Right lobe of liver (tissue), 6 donors: ENCODE measurements at regions not wholly inside any gene's neighbourhood (a gene's known extent, or its start where the extent isn't known, plus 50 kb on each side); places are given as distances from the start of the nearest gene placed in this dataset.

Experiments
- ATAC-seq, 4 donors: fragments of 200-7000 bp; cut with Tn5 transposase; one replicate each; pipeline ENCODE4 v1.9.1; 2020; ENCODE audit warnings: mild to moderate bottlenecking in 4 of 4, moderate library complexity in 4 of 4
- DNase-seq, 3 donors: peaks; one replicate each; pipeline ENCODE4 v3.0.0-alpha.2; 2020
- H3K27ac ChIP-seq, 3 donors: fragments of 200-600 bp; one replicate each; pipeline ENCODE4 v1.8.0; 2022
- H3K27me3 ChIP-seq, 2 donors: fragments of 200-600 bp; one replicate each; pipeline ENCODE4 v1.8.0; 2022
- H3K36me3 ChIP-seq, 4 donors: fragments of 200-600 bp; sonication (generic) in 1 of 4; one replicate each; pipeline versions ENCODE4 v1.5.1 to v1.8.0; 2017 to 2022; ENCODE audit warnings: control low read depth in 1 of 4
- H3K4me1 ChIP-seq, 4 donors: fragments of 200-600 bp; sonication (generic) in 1 of 4; one replicate each; pipeline versions ENCODE4 v1.5.1 to v1.8.0; 2017 to 2022; ENCODE audit warnings: control low read depth in 1 of 4
- H3K4me3 ChIP-seq, 3 donors: fragments of 200-600 bp; one replicate each; pipeline ENCODE4 v1.8.0; 2022
- H3K9me3 ChIP-seq, 4 donors: fragments of 200-600 bp; sonication (generic) in 1 of 4; one replicate each; pipeline versions ENCODE4 v1.5.1 to v1.8.0; 2017 to 2022; ENCODE audit warnings: control low read depth in 1 of 4
- CTCF ChIP-seq, 4 donors: fragments of 200-600 bp in 3 of 4; fragments of 450-650 bp in 1 of 4; IDR thresholded peaks; one replicate each; pipeline versions ENCODE4 v1.5.1 to v1.8.0; 2016 to 2022; ENCODE audit warnings: antibody characterized with exemption in 4 of 4, mild to moderate bottlenecking in 2 of 4
- POLR2A ChIP-seq: fragments of 450-650 bp; IDR thresholded peaks from one replicate; pipeline ENCODE4 v1.6.1; 2017; ENCODE audit warnings: antibody characterized with exemption, mild to moderate bottlenecking
- WGBS: methylation state at CpG from one replicate; pipeline ENCODE4 v1.1.6; 2018; ENCODE audit warnings: low coverage, low lambda C conversion rate; ENCODE audit not compliant: insufficient coverage; ENCODE audit errors: missing lambda C conversion rate; 5-methylcytosine and 5-hydroxymethylcytosine counted together
- intact Hi-C, 2 donors: fragments of 100-400 bp; cut with DNase I; formaldehyde crosslinking; loops; one replicate each; pipeline versions ENCODE4 v1.11.2 to v1.14.1; 2022
- donor health status: DM: no; HTN: yes; CAD: no.
- donor health status: DM: no; HTN: no; CAD: no.
- donor health status: DM: no; HTN: no; CAD: no.
- donor health status: DM: no; HTN: yes; CAD: no.
- donor health status: DM: no; HTN: yes; CAD: no.

GRCh38 chr16:61596655-61597054 is 439.6 kb downstream of the CDH8 start:
- H3K4me3 ChIP-seq, result no peak overlapping the region
- no peak for TF ChIP-seq POLR2A
- no peaks in the 10 kb centered on the region for H3K36me3 ChIP-seq
- DNase-seq (no peak), ATAC-seq (no peak)
- 62% methylated on average over 2 of the region's 2 CpGs for WGBS
- peaks cover 0 to 10% (median 0%) of the 10 kb centered on the region in 4 donors for H3K4me1 ChIP-seq
- H3K27me3 ChIP-seq, result no peaks in the 10 kb centered on the region
- no peak overlapping the region for H3K27ac ChIP-seq
- intact Hi-C loops, result no loop called here
- peaks cover 0 to 7% (median 0%) of the 10 kb centered on the region in 4 donors for H3K9me3 ChIP-seq

- 26% methylated on average over 3 of the region's 3 CpGs for WGBS
- H3K36me3 ChIP-seq, result no peaks in the 10 kb centered on the region
- TF ChIP-seq CTCF (IDR thresholded peaks at IDR 0.05), result no peak
- TF ChIP-seq POLR2A, result no peak
- H3K27ac ChIP-seq, result peak overlapping the region in 1 of 3 donors; percentile 21
- H3K4me3 ChIP-seq, result no peak overlapping the region
- H3K4me1 ChIP-seq, result peaks cover 0 to 10% (median 0%) of the 10 kb centered on the region in 4 donors
- ATAC-seq (peak; percentile 86 to 97 (median 95)), DNase-seq (no peak)
- no peaks in the 10 kb centered on the region for H3K27me3 ChIP-seq
- peaks cover 0 to 7% (median 0%) of the 10 kb centered on the region in 4 donors for H3K9me3 ChIP-seq
- intact Hi-C loops, result no loop called here
Measured at GRCh38 chr16:61595605-61596004, 440.6 kb downstream of the CDH8 start.

GRCh38 chr16:61590577-61590976 is 445.7 kb downstream of the CDH8 start:
- WGBS, result 33% methylated on average over 1 of the region's 1 CpG
- no peak for TF ChIP-seq POLR2A
- no peak for TF ChIP-seq CTCF (IDR thresholded peaks at IDR 0.05)
- H3K36me3 ChIP-seq, result no peaks in the 10 kb centered on the region
- no peak overlapping the region for H3K4me3 ChIP-seq
- no peak for DNase-seq
- H3K4me1 ChIP-seq, result peaks cover 0 to 5% (median 0%) of the 10 kb centered on the region in 4 donors
- peaks cover 0 to 7% (median 0%) of the 10 kb centered on the region in 4 donors for H3K9me3 ChIP-seq
- no peak for ATAC-seq
- H3K27me3 ChIP-seq, result no peaks in the 10 kb centered on the region
- intact Hi-C loops, result no loop called here
- H3K27ac ChIP-seq, result no peak overlapping the region

- no peaks in the 10 kb centered on the region for H3K9me3 ChIP-seq
- no peak overlapping the region for H3K27ac ChIP-seq
- H3K27me3 ChIP-seq, result no peaks in the 10 kb centered on the region
- H3K4me1 ChIP-seq, result no peaks in the 10 kb centered on the region
- 51% methylated on average over 2 of the region's 2 CpGs for WGBS
- ATAC-seq (no peak), DNase-seq (no peak)
- intact Hi-C loops, result no loop called here
- TF ChIP-seq CTCF (IDR thresholded peaks at IDR 0.05), result no peak
- TF ChIP-seq POLR2A, result no peak
- H3K36me3 ChIP-seq, result no peaks in the 10 kb centered on the region
- H3K4me3 ChIP-seq, result no peak overlapping the region
Measured at GRCh38 chr16:61587526-61587925, 448.7 kb downstream of the CDH8 start.

GRCh38 chr16:61581417-61582046 is 454.7 kb downstream of the CDH8 start:
- peak in 1 of 3 donors; percentile 47 for DNase-seq
- intact Hi-C loops, result no loop called here
- Histone ChIP-seq H3K27ac (no peak overlapping the region), H3K4me3 (no peak overlapping the region), H3K4me1 (no peaks in the 10 kb centered on the region), H3K36me3 (no peaks in the 10 kb centered on the region), H3K27me3 (no peaks in the 10 kb centered on the region), H3K9me3 (no peaks in the 10 kb centered on the region)
- ATAC-seq, result peak in 1 of 4 donors; percentile 17
- 69% methylated on average over 2 of the region's 24 CpGs for WGBS
- TF ChIP-seq CTCF (IDR thresholded peaks at IDR 0.05) (no peak), POLR2A (no peak)
